ENCODE measurements at regions not wholly inside any gene's neighbourhood (a gene's known extent, or its start where the extent isn't known, plus 50 kb on each side); places are given as distances from the start of the nearest gene placed in this dataset.

DNA sequence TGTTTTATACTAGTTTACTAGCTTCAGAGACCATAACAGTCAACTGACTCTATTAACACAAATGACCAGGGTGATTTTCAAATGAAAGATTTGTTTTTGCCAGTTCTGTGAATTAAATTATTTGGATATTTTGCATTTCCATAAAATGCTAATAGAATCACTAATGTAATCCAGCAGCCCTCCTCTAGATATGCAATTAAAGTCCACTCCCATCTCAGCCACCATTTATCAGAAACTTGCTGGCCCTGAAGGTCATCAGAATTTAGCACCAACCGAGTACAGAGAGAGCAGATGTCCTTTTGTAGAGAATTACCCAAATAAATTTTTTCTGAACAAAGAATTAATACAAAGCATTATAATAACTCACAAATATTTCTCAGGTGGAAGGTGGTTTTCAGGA is 531.1 kb upstream of the SLIT2 start:
- intact Hi-C loops (cut with DNase I): no loop called here
- Histone ChIP-seq H3K9me3 (no peaks in the 10 kb centered on the region), H3K36me3 (no peaks in the 10 kb centered on the region), H3K27ac (no peak overlapping the region), H3K4me1 (ENCODE audit: insufficient read depth) (no peaks in the 10 kb centered on the region), H3K4me3 (no peak overlapping the region), H3K27me3 (no peaks in the 10 kb centered on the region)
- DNase-seq: no peak
- 24 to 35% (median 32%) methylated on average over 1 of the region's 1 CpG for WGBS, 3 donors
- no peak for TF ChIP-seq EP300 (IDR thresholded peaks at IDR 0.05)
- no peak for TF ChIP-seq POLR2A (IDR thresholded peaks at IDR 0.05)
- TF ChIP-seq CTCF (IDR thresholded peaks at IDR 0.05): no peak

DNA sequence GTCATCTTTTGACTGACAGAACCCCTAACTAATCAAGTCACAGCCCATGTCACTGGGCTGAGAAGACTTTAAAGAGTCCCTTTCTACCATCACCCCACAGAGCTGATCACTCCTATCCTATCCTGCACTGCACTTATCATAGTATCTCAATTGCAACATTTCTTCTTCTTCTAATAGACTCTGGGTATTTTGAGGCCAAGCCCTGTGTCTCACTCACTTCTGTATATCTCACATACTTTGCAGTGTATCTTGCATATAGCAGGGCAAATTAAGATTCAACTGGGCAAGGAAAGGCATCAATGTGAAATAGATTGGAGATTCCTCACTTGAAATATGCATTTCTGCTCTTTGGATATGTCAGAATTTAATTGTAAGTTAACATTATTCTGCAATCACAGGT is 531.5 kb upstream of the SLIT2 start:
- Histone ChIP-seq H3K4me3 (no peak overlapping the region), H3K4me1 (ENCODE audit: insufficient read depth) (no peaks in the 10 kb centered on the region), H3K27me3 (no peaks in the 10 kb centered on the region), H3K9me3 (no peaks in the 10 kb centered on the region), H3K36me3 (no peaks in the 10 kb centered on the region), H3K27ac (no peak overlapping the region)
- DNase-seq: no peak
- intact Hi-C loops (cut with DNase I): no loop called here
- TF ChIP-seq CTCF (IDR thresholded peaks at IDR 0.05) (no peak), EP300 (IDR thresholded peaks at IDR 0.05) (no peak)

DNA sequence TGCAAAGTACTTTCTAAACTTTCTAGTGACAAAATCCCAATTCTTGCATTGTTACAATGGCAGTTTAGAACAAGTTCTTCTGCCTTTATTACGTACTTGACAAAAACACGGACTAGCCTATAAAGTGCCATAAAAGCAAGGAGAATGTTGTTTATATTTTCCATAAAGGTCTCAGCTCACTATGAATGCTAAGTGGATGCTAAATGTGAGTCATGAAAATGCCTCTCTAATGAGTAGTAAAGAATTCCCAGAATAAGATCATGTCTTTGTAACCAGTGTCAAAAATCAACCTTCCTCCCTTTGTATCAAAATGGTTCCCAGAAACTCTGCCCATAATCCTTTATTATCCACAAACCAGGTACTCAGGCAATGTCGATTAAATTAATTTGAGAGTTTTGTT is 539.8 kb upstream of the SLIT2 start:
- no peaks in the 10 kb centered on the region for H3K36me3 ChIP-seq
- H3K27ac ChIP-seq: no peak overlapping the region
- WGBS, 3 donors: 77 to 86% (median 82%) methylated on average over 3 of the region's 3 CpGs
- DNase-seq: no peak
- H3K4me3 ChIP-seq: no peak overlapping the region
- H3K27me3 ChIP-seq: no peaks in the 10 kb centered on the region
- intact Hi-C loops (cut with DNase I): loop anchor here in 1 of 4 donors (1.0 kb wide), 1 partner anchor 8 kb away; no protein-coding TSS in a partner anchor
- no peaks in the 10 kb centered on the region for H3K9me3 ChIP-seq
- TF ChIP-seq EP300 (IDR thresholded peaks at IDR 0.05) (no peak), CTCF (IDR thresholded peaks at IDR 0.05) (no peak), POLR2A (IDR thresholded peaks at IDR 0.05) (no peak)
- no peaks in the 10 kb centered on the region for H3K4me1 ChIP-seq (ENCODE audit: insufficient read depth)

DNA sequence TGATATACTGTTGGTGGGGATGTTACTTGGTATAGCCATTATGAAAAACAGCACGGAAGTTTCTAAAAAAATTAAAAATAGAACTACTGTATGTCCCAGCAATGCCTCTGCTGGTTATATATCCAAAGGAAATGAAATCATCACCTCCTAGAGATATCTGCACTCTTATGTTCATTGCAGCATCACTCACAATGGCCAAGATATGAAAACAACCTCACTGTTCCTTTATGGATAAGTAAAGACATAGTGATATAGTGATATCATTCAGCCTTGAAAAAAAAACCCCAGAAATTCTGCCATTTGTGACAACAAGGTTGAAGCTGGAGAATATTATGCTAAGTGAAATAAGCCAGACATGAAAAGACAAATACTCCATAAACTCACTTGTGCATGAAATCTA is 543.8 kb upstream of the SLIT2 start:
- Histone ChIP-seq H3K27me3 (no peaks in the 10 kb centered on the region), H3K9me3 (no peaks in the 10 kb centered on the region), H3K27ac (no peak overlapping the region), H3K4me3 (no peak overlapping the region), H3K36me3 (no peaks in the 10 kb centered on the region), H3K4me1 (ENCODE audit: insufficient read depth) (no peaks in the 10 kb centered on the region)
- TF ChIP-seq CTCF (IDR thresholded peaks at IDR 0.05): no peak
- TF ChIP-seq POLR2A (IDR thresholded peaks at IDR 0.05): no peak
- TF ChIP-seq EP300 (IDR thresholded peaks at IDR 0.05): no peak
- intact Hi-C loops (cut with DNase I): no loop called here
- no peak for DNase-seq
- 82 to 89% (median 88%) methylated on average over 1 of the region's 1 CpG for WGBS, 3 donors

DNA sequence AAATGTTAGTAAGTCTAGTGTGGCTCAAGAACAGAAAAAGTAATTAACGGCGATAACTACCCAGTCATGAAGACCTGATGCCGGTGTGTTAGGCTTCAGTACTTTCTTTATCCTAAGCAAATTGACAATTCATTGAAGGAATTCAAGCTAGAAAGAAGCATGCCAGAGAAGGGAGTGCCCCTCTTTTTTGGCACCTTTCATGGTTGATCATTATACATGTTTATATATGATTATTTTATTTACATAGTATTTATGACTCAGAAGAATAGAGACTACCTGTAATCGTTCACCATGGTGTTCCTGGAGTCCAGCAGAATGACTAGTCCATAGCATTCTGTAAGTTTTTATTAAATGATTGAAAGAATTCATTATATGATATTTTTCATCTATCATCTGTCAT is 548.3 kb upstream of the SLIT2 start:
- H3K4me3 ChIP-seq: no peak overlapping the region
- no peaks in the 10 kb centered on the region for H3K9me3 ChIP-seq
- WGBS, 3 donors: 92 to 93% (median 93%) methylated on average over 4 of the region's 4 CpGs
- intact Hi-C loops (cut with DNase I): no loop called here
- H3K36me3 ChIP-seq: no peaks in the 10 kb centered on the region
- TF ChIP-seq CTCF (IDR thresholded peaks at IDR 0.05) (no peak), POLR2A (IDR thresholded peaks at IDR 0.05) (no peak), EP300 (IDR thresholded peaks at IDR 0.05) (no peak)
- DNase-seq: no peak
- H3K27me3 ChIP-seq: no peaks in the 10 kb centered on the region
- no peaks in the 10 kb centered on the region for H3K4me1 ChIP-seq (ENCODE audit: insufficient read depth)
- H3K27ac ChIP-seq: no peak overlapping the region
